GM18507 (cell line): ENCODE measurements at regions not wholly inside any gene's neighbourhood (a gene's known extent, or its start where the extent isn't known, plus 50 kb on each side); places are given as distances from the start of the nearest gene placed in this dataset.
A peak's percentile ranks its signal among the peaks of the same experiment; 100 is the strongest.

Source experiments
- DNase-seq: peaks from one replicate; pipeline ENCODE4 v3.0.0; 2011; ENCODE audit warnings: low read depth; ENCODE audit not compliant: insufficient read length; ENCODE audit errors: extremely low spot score
- FAIRE-seq: peaks from 2 replicates; lab custom pipeline; 2011; peaks lifted over from hg19 to GRCh38; lab: Jason Lieb, UNC

- no peak for FAIRE-seq
- no peak for DNase-seq
Measured at GRCh38 chr5:128774605-128775004, 190.7 kb upstream of the SLC27A6 start.

GRCh38 chr5:128775558-128775957 is 189.7 kb upstream of the SLC27A6 start:
- FAIRE-seq (no peak), DNase-seq (no peak)

GRCh38 chr5:128777052-128777451 is 188.2 kb upstream of the SLC27A6 start:
- peak; percentile 61 for FAIRE-seq
- DNase-seq: no peak

- FAIRE-seq (no peak), DNase-seq (no peak)
Measured at GRCh38 chr5:128778474-128778873, 186.8 kb upstream of the SLC27A6 start.

- FAIRE-seq: no peak
- no peak for DNase-seq
Measured at GRCh38 chr5:128782446-128782845, 182.8 kb upstream of the SLC27A6 start.

GRCh38 chr5:128784726-128785125 is 180.6 kb upstream of the SLC27A6 start:
- no peak for FAIRE-seq

GRCh38 chr5:128791312-128791711 is 174.0 kb upstream of the SLC27A6 start:
- DNase-seq: no peak
- no peak for FAIRE-seq

More at GRCh38 chr5:128784726-128785125, 180.6 kb upstream of the SLC27A6 start:
- DNase-seq: no peak

GRCh38 chr5:128796506-128796905 is 168.8 kb upstream of the SLC27A6 start:
- DNase-seq (no peak), FAIRE-seq (no peak)

GRCh38 chr5:128798871-128799270 is 166.4 kb upstream of the SLC27A6 start:
- FAIRE-seq (no peak), DNase-seq (no peak)

- no peak for FAIRE-seq
- no peak for DNase-seq
Measured at GRCh38 chr5:128799945-128800344, 165.3 kb upstream of the SLC27A6 start.

GRCh38 chr5:128800377-128800776 is 164.9 kb upstream of the SLC27A6 start:
- DNase-seq (no peak), FAIRE-seq (no peak)

- FAIRE-seq (no peak), DNase-seq (no peak)
Measured at GRCh38 chr5:128813317-128814070, 151.8 kb upstream of the SLC27A6 start.

- FAIRE-seq (no peak), DNase-seq (no peak)
Measured at GRCh38 chr5:128815201-128815600, 150.1 kb upstream of the SLC27A6 start.

- FAIRE-seq: no peak
- no peak for DNase-seq
Measured at GRCh38 chr5:128825826-128826225, 139.5 kb upstream of the SLC27A6 start.

- DNase-seq (no peak), FAIRE-seq (no peak)
Measured at GRCh38 chr5:128826275-128826674, 139.0 kb upstream of the SLC27A6 start.

GRCh38 chr5:128836571-128836970 is 128.7 kb upstream of the SLC27A6 start:
- no peak for FAIRE-seq
- no peak for DNase-seq

GRCh38 chr5:128838623-128839022 is 126.7 kb upstream of the SLC27A6 start:
- FAIRE-seq (no peak), DNase-seq (no peak)

- DNase-seq (no peak), FAIRE-seq (no peak)
Measured at GRCh38 chr5:128842241-128842640, 123.0 kb upstream of the SLC27A6 start.

GRCh38 chr5:128844354-128844923 is 120.8 kb upstream of the SLC27A6 start:
- FAIRE-seq (no peak), DNase-seq (no peak)

GRCh38 chr5:128850049-128850448 is 115.2 kb upstream of the SLC27A6 start:
- FAIRE-seq (no peak), DNase-seq (no peak)

- no peak for DNase-seq
- no peak for FAIRE-seq
Measured at GRCh38 chr5:128854931-128855330, 110.4 kb upstream of the SLC27A6 start.
